ENCODE measurements at regions not wholly inside any gene's neighbourhood (a gene's known extent, or its start where the extent isn't known, plus 50 kb on each side); places are given as distances from the start of the nearest gene placed in this dataset.
"Not testable (repeated sequence)": the region's sequence is repeated elsewhere in the genome, so short reads cannot be mapped to it uniquely, and the experiment has no call there.

DNA sequence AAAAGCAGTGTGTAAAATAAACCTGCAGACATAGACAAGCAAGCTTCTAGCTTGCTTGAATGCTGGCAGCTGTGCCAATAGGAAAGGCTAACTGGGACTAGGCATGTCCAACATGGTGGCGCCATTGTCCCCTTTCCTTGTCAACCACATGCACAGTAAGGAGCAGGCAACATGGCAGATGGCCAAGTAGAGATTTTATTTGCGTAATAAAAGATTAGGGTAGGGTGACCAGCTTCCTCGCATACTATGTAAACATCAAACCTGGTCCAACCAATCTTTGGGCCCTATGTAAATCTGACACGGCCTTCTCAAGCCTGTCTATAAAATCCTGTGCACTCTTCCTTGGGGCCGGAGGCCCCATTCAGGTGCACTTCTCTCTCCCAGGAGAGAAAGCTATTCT lies 575.4 kb upstream of the GOLIM4 start:
- no peaks in the 10 kb centered on the region for H3K27me3 ChIP-seq (replicated peaks; ENCODE audit: insufficient read depth, low read length)
- H3K9ac ChIP-seq (ENCODE audit: low read length), result no peak overlapping the region
- TF ChIP-seq, protein P1, sequence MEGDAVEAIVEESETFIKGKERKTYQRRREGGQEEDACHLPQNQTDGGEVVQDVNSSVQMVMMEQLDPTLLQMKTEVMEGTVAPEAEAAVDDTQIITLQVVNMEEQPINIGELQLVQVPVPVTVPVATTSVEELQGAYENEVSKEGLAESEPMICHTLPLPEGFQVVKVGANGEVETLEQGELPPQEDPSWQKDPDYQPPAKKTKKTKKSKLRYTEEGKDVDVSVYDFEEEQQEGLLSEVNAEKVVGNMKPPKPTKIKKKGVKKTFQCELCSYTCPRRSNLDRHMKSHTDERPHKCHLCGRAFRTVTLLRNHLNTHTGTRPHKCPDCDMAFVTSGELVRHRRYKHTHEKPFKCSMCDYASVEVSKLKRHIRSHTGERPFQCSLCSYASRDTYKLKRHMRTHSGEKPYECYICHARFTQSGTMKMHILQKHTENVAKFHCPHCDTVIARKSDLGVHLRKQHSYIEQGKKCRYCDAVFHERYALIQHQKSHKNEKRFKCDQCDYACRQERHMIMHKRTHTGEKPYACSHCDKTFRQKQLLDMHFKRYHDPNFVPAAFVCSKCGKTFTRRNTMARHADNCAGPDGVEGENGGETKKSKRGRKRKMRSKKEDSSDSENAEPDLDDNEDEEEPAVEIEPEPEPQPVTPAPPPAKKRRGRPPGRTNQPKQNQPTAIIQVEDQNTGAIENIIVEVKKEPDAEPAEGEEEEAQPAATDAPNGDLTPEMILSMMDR (IDR thresholded peaks at IDR 0.05; ENCODE audit: low read length), result no peak
- TF ChIP-seq EZH2 (optimal IDR thresholded peaks at IDR 0.05; ENCODE audit: low read depth, low read length) (no peak), EZH2phosphoT487 (IDR thresholded peaks at IDR 0.05; ENCODE audit: low read length) (no peak)
- H3K9me3 ChIP-seq (replicated peaks; ENCODE audit: insufficient read depth, low read length), result no peaks in the 10 kb centered on the region
- no peaks in the 10 kb centered on the region for H3F3A ChIP-seq (ENCODE audit: insufficient read depth, low read length)
- no peak overlapping the region for H2AFZ ChIP-seq (ENCODE audit: low read length)
- H3K4me3 ChIP-seq (ENCODE audit: low read length), result no peak overlapping the region
- no peaks in the 10 kb centered on the region for H3K4me1 ChIP-seq (ENCODE audit: low read length)
- H3K9me2 ChIP-seq (replicated peaks; ENCODE audit: insufficient read depth, low read length), result no peaks in the 10 kb centered on the region
- no peak overlapping the region for H3K4me2 ChIP-seq (ENCODE audit: low read depth, low read length)
- no peak for DNase-seq
- no peak overlapping the region for H3K27ac ChIP-seq (ENCODE audit: low read length)
- no peaks in the 10 kb centered on the region for H3K36me3 ChIP-seq (replicated peaks; ENCODE audit: insufficient read depth, low read length)
- no peaks in the 10 kb centered on the region for H4K20me1 ChIP-seq (ENCODE audit: insufficient read depth, low read length)
- H3K79me2 ChIP-seq (ENCODE audit: low read length), result no peaks in the 10 kb centered on the region

DNA sequence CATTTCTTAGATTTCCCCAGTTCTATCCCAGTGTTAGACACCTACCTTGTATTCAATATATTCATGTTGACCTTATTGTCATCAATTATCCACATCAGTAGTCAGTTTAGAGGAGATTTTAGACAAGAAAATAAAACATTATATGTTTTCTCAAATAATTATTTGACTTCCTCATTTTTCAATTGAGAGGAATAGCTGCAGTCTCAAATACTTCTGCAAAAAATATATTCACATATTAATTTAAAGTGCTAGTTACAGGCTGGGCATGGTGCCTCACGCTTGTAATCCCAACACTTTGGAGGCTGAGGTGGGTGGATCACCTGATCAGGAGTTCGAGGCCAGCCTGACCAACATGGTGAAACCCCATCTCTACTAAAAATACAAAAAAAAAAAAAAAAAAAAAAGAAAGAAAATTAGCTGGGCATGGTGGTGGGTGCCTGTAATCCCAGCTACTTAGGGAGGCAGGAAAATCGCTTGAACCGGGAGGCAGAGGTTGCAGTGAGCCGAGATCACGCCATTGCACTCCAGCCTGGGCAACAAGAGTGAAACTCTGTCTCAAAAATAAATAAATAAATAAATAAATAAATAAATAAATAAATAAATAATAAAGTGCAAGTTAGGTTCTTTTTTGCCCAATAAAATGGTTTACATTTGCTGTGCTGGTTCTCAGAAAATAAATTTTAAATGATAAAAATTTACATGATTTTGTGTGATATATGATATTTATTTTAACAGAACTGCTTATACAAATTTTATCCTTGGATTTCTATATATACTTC lies 565.3 kb upstream of the GOLIM4 start:
- not testable (repeated sequence) for H3K9me3 ChIP-seq (replicated peaks; ENCODE audit: insufficient read depth, low read length); H3K27me3 ChIP-seq (replicated peaks; ENCODE audit: insufficient read depth, low read length); DNase-seq; H3K4me3 ChIP-seq (ENCODE audit: low read length); H3K27ac ChIP-seq (ENCODE audit: low read length); H3F3A ChIP-seq (ENCODE audit: insufficient read depth, low read length); H4K20me1 ChIP-seq (ENCODE audit: insufficient read depth, low read length); H3K4me2 ChIP-seq (ENCODE audit: low read depth, low read length); H3K36me3 ChIP-seq (replicated peaks; ENCODE audit: insufficient read depth, low read length); H3K9ac ChIP-seq (ENCODE audit: low read length); H3K79me2 ChIP-seq (ENCODE audit: low read length); H2AFZ ChIP-seq (ENCODE audit: low read length); H3K9me2 ChIP-seq (replicated peaks; ENCODE audit: insufficient read depth, low read length); H3K4me1 ChIP-seq (ENCODE audit: low read length)

DNA sequence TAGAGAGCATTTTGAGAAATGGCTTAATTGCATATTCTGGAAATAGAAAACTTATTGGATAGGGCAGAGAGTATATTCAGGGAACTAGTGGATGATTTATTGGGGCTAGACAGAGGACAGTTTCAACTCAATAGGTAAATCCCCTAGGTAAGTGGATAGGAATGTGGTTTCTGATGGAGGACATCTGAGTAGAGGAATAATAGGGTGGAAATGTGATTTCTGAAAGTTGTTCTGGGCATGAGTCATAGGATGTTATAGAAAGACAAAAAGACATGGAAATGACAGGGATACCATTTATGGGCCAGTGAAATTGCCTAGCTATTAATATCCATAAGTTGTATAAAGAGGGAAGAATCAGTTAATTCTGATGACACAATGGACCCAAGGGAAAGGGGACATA lies 563.3 kb upstream of the GOLIM4 start:
- TF ChIP-seq, protein P1 (IDR thresholded peaks at IDR 0.05; ENCODE audit: low read length), result no peak
- TF ChIP-seq EZH2 (optimal IDR thresholded peaks at IDR 0.05; ENCODE audit: low read depth, low read length), result no peak
- no peak for TF ChIP-seq EZH2phosphoT487 (IDR thresholded peaks at IDR 0.05; ENCODE audit: low read length)
- H3K4me3 ChIP-seq (ENCODE audit: low read length), result no peak overlapping the region
- no peaks in the 10 kb centered on the region for H3F3A ChIP-seq (ENCODE audit: insufficient read depth, low read length)
- H4K20me1 ChIP-seq (ENCODE audit: insufficient read depth, low read length), result no peaks in the 10 kb centered on the region
- no peaks in the 10 kb centered on the region for H3K27me3 ChIP-seq (replicated peaks; ENCODE audit: insufficient read depth, low read length)
- no peak for DNase-seq
- H3K4me2 ChIP-seq (ENCODE audit: low read depth, low read length), result no peak overlapping the region
- no peak overlapping the region for H3K9ac ChIP-seq (ENCODE audit: low read length)
- H3K9me2 ChIP-seq (replicated peaks; ENCODE audit: insufficient read depth, low read length), result no peaks in the 10 kb centered on the region
- H3K36me3 ChIP-seq (replicated peaks; ENCODE audit: insufficient read depth, low read length), result no peaks in the 10 kb centered on the region
- no peaks in the 10 kb centered on the region for H3K9me3 ChIP-seq (replicated peaks; ENCODE audit: insufficient read depth, low read length)
- no peak overlapping the region for H3K27ac ChIP-seq (ENCODE audit: low read length)
- no peaks in the 10 kb centered on the region for H3K79me2 ChIP-seq (ENCODE audit: low read length)
- no peak overlapping the region for H2AFZ ChIP-seq (ENCODE audit: low read length)
- H3K4me1 ChIP-seq (ENCODE audit: low read length), result no peaks in the 10 kb centered on the region

- Histone ChIP-seq H3K9ac (ENCODE audit: low read length) (no peak overlapping the region), H3K27me3 (replicated peaks; ENCODE audit: insufficient read depth, low read length) (no peaks in the 10 kb centered on the region), H2AFZ (ENCODE audit: low read length) (no peak overlapping the region), H3K36me3 (replicated peaks; ENCODE audit: insufficient read depth, low read length) (no peaks in the 10 kb centered on the region), H3K4me1 (ENCODE audit: low read length) (no peaks in the 10 kb centered on the region), H3F3A (ENCODE audit: insufficient read depth, low read length) (no peaks in the 10 kb centered on the region), H3K79me2 (ENCODE audit: low read length) (no peaks in the 10 kb centered on the region), H3K4me3 (ENCODE audit: low read length) (no peak overlapping the region), H3K27ac (ENCODE audit: low read length) (no peak overlapping the region), H4K20me1 (ENCODE audit: insufficient read depth, low read length) (no peaks in the 10 kb centered on the region), H3K9me2 (replicated peaks; ENCODE audit: insufficient read depth, low read length) (no peaks in the 10 kb centered on the region), H3K9me3 (replicated peaks; ENCODE audit: insufficient read depth, low read length) (no peaks in the 10 kb centered on the region), H3K4me2 (ENCODE audit: low read depth, low read length) (no peak overlapping the region)
- DNase-seq, result no peak
- TF ChIP-seq EZH2 (optimal IDR thresholded peaks at IDR 0.05; ENCODE audit: low read depth, low read length), result no peak
- TF ChIP-seq, protein P1 (IDR thresholded peaks at IDR 0.05; ENCODE audit: low read length), result no peak
- no peak for TF ChIP-seq EZH2phosphoT487 (IDR thresholded peaks at IDR 0.05; ENCODE audit: low read length)
These were observed 559.9 kb upstream of the GOLIM4 start for GRCh38 chr3:168655611-168656010.

All from MM.1S (cell line).